ENCODE measurements at regions not wholly inside any gene's neighbourhood (a gene's known extent, or its start where the extent isn't known, plus 50 kb on each side); places are given as distances from the start of the nearest gene placed in this dataset.

- TF ChIP-seq TCF4 (CRISPR knock-in tag; IDR thresholded peaks at IDR 0.05; ENCODE audit: borderline replicate concordance) (no peak), CREB5 (CRISPR knock-in tag; IDR thresholded peaks at IDR 0.05; ENCODE audit: low read depth) (no peak), GLIS3 (CRISPR knock-in tag; IDR thresholded peaks at IDR 0.05) (no peak), SNAI2 (CRISPR knock-in tag; IDR thresholded peaks at IDR 0.05) (no peak)
These were observed 133.1 kb downstream of the TXNL1 start for GRCh38 chr18:56505293-56505692.

Data from SK-N-SH treated with all-trans-retinoic acid at 6 μM for 48 hours (cell line).